Karpas-422 (cell line): ENCODE measurements at regions not wholly inside any gene's neighbourhood (a gene's known extent, or its start where the extent isn't known, plus 50 kb on each side); places are given as distances from the start of the nearest gene placed in this dataset.
"Not testable (repeated sequence)": the region's sequence is repeated elsewhere in the genome, so short reads cannot be mapped to it uniquely, and the experiment has no call there.

Experiments
- DNase-seq: peaks from one replicate; pipeline ENCODE4 v3.0.0-alpha.2; 2015
- H2AFZ ChIP-seq: fragments of 200-600 bp; sonication (generic); 2 replicates; pipeline ENCODE4 v1.6.1; 2014; ENCODE audit warnings: antibody characterized with exemption, low read length, mixed read lengths
- H3K27ac ChIP-seq: fragments of 200-600 bp; sonication (generic); 2 replicates; pipeline ENCODE4 v1.5.1; 2014; ENCODE audit warnings: mild to moderate bottlenecking, low read length, moderate library complexity
- H3K27me3 ChIP-seq: fragments of 200-600 bp; sonication (generic); 2 replicates; pipeline ENCODE4 v1.6.1; 2014; ENCODE audit warnings: low read length, mixed read lengths
- H3K36me3 ChIP-seq: fragments of 200-600 bp; sonication (generic); 2 replicates; pipeline ENCODE4 v1.6.1; 2014; ENCODE audit warnings: low read length, mixed read lengths; ENCODE audit not compliant: insufficient read depth
- H3K4me1 ChIP-seq: fragments of 200-600 bp; sonication (generic); 2 replicates; pipeline ENCODE4 v1.6.1; 2014; ENCODE audit warnings: mild to moderate bottlenecking, low read length, mixed read lengths
- H3K4me2 ChIP-seq: fragments of 200-600 bp; sonication (generic); 2 replicates; pipeline ENCODE4 v1.6.1; 2014; ENCODE audit warnings: low read length, low read depth, mild to moderate bottlenecking; ENCODE audit not compliant: poor library complexity, severe bottlenecking
- H3K4me3 ChIP-seq: fragments of 200-600 bp; sonication (generic); 2 replicates; pipeline ENCODE4 v1.5.1; 2014; ENCODE audit warnings: mild to moderate bottlenecking, antibody characterized with exemption, low read length, mixed read lengths
- H3K79me2 ChIP-seq: fragments of 200-600 bp; sonication (generic); 2 replicates; pipeline ENCODE4 v1.6.1; 2014; ENCODE audit warnings: mild to moderate bottlenecking, low read length, mixed read lengths
- H3K9ac ChIP-seq: fragments of 200-600 bp; sonication (generic); 2 replicates; pipeline ENCODE4 v1.6.0; 2014; ENCODE audit warnings: low read length
- H3K9me2 ChIP-seq: fragments of 200-600 bp; sonication (generic), shearing (Covaris generic); replicated peaks from 2 replicates; pipeline ENCODE4 v1.6.0; 2014; ENCODE audit warnings: mild to moderate bottlenecking, low read length, moderate library complexity; ENCODE audit not compliant: insufficient read depth
- H3K9me3 ChIP-seq: fragments of 300-700, 200-600 bp; sonication (generic); 2 replicates; pipeline ENCODE4 v1.6.1; 2014; ENCODE audit warnings: low read length, mixed read lengths
- H4K20me1 ChIP-seq: fragments of 200-600 bp; sonication (generic); 2 replicates; pipeline ENCODE4 v1.6.1; 2014; ENCODE audit warnings: mild to moderate bottlenecking, antibody characterized with exemption, low read length, low read depth; ENCODE audit not compliant: insufficient read depth

- Histone ChIP-seq H3K9me2 (no peaks in the 10 kb centered on the region), H4K20me1 (no peaks in the 10 kb centered on the region), H3K4me2 (no peak overlapping the region), H3K27ac (no peak overlapping the region), H3K4me3 (no peak overlapping the region), H3K9ac (no peak overlapping the region), H2AFZ (no peak overlapping the region), H3K36me3 (no peaks in the 10 kb centered on the region), H3K79me2 (no peaks in the 10 kb centered on the region), H3K4me1 (no peaks in the 10 kb centered on the region), H3K27me3 (no peaks in the 10 kb centered on the region), H3K9me3 (peaks cover 14% of the 10 kb centered on the region)
- no peak for DNase-seq
Measured at GRCh38 chr3:22443571-22444233, 692.7 kb upstream of the ZNF385D start.

- not testable (repeated sequence) for H3K27me3 ChIP-seq, H2AFZ ChIP-seq, H3K36me3 ChIP-seq, H3K4me3 ChIP-seq, H3K9me3 ChIP-seq, H3K9me2 ChIP-seq, H3K27ac ChIP-seq, H4K20me1 ChIP-seq, H3K4me1 ChIP-seq, H3K9ac ChIP-seq, H3K79me2 ChIP-seq, H3K4me2 ChIP-seq, DNase-seq
Measured at GRCh38 chr3:22445336-22445735, 694.3 kb upstream of the ZNF385D start.

- H3K27me3 ChIP-seq: no peaks in the 10 kb centered on the region
- H3K9me3 ChIP-seq: no peaks in the 10 kb centered on the region
- H3K4me2 ChIP-seq: no peak overlapping the region
- no peak for DNase-seq
- H2AFZ ChIP-seq: no peak overlapping the region
- H3K9ac ChIP-seq: no peak overlapping the region
- H3K36me3 ChIP-seq: no peaks in the 10 kb centered on the region
- H3K79me2 ChIP-seq: no peaks in the 10 kb centered on the region
- no peaks in the 10 kb centered on the region for H3K4me1 ChIP-seq
- H4K20me1 ChIP-seq: no peaks in the 10 kb centered on the region
- no peak overlapping the region for H3K4me3 ChIP-seq
- no peak overlapping the region for H3K27ac ChIP-seq
- H3K9me2 ChIP-seq: no peaks in the 10 kb centered on the region
Measured at GRCh38 chr3:22450786-22451400, 699.9 kb upstream of the ZNF385D start.

DNA sequence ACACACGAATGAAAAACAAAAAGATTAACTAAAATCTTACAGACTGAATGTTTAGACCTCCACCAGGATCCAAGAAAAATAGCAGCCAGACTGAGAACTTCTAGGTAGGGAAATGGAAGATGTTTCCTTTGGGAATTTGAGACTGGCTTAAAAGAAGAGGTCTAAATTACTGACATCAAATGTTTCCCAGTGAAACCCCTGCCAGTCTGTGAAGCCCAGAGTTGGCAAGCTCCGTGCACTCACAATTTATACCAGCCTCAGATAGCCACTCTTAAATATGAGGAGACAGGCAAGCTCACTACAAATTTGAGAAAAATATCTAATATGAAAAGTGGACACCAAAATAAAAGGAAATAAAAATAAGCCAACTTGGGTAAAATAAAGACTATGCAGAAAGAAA, 700.5 kb upstream of the ZNF385D start:
- H3K9ac ChIP-seq: no peak overlapping the region
- no peaks in the 10 kb centered on the region for H3K79me2 ChIP-seq
- H3K27ac ChIP-seq: no peak overlapping the region
- H2AFZ ChIP-seq: no peak overlapping the region
- H3K9me3 ChIP-seq: no peaks in the 10 kb centered on the region
- no peak overlapping the region for H3K4me2 ChIP-seq
- no peak for DNase-seq
- no peaks in the 10 kb centered on the region for H4K20me1 ChIP-seq
- H3K4me1 ChIP-seq: no peaks in the 10 kb centered on the region
- H3K27me3 ChIP-seq: no peaks in the 10 kb centered on the region
- H3K36me3 ChIP-seq: no peaks in the 10 kb centered on the region
- H3K4me3 ChIP-seq: no peak overlapping the region
- no peaks in the 10 kb centered on the region for H3K9me2 ChIP-seq

GRCh38 chr3:22453906-22454535, 703.0 kb upstream of the ZNF385D start:
- no peak for DNase-seq
- no peak overlapping the region for H2AFZ ChIP-seq
- no peak overlapping the region for H3K4me3 ChIP-seq
- H3K9me2 ChIP-seq: no peaks in the 10 kb centered on the region
- no peaks in the 10 kb centered on the region for H4K20me1 ChIP-seq
- H3K36me3 ChIP-seq: no peaks in the 10 kb centered on the region
- H3K4me2 ChIP-seq: no peak overlapping the region
- H3K79me2 ChIP-seq: no peaks in the 10 kb centered on the region
- no peaks in the 10 kb centered on the region for H3K9me3 ChIP-seq
- no peaks in the 10 kb centered on the region for H3K4me1 ChIP-seq
- no peak overlapping the region for H3K27ac ChIP-seq
- H3K27me3 ChIP-seq: no peaks in the 10 kb centered on the region
- H3K9ac ChIP-seq: no peak overlapping the region

- no peaks in the 10 kb centered on the region for H3K4me1 ChIP-seq
- no peak overlapping the region for H2AFZ ChIP-seq
- no peaks in the 10 kb centered on the region for H3K36me3 ChIP-seq
- no peak for DNase-seq
- H4K20me1 ChIP-seq: no peaks in the 10 kb centered on the region
- no peaks in the 10 kb centered on the region for H3K9me3 ChIP-seq
- H3K9me2 ChIP-seq: no peaks in the 10 kb centered on the region
- no peaks in the 10 kb centered on the region for H3K27me3 ChIP-seq
- no peaks in the 10 kb centered on the region for H3K79me2 ChIP-seq
- no peak overlapping the region for H3K4me3 ChIP-seq
- no peak overlapping the region for H3K4me2 ChIP-seq
- no peak overlapping the region for H3K27ac ChIP-seq
- H3K9ac ChIP-seq: no peak overlapping the region
Measured at GRCh38 chr3:22469995-22470394, 719.0 kb upstream of the ZNF385D start.

GRCh38 chr3:22471557-22471956, 720.5 kb upstream of the ZNF385D start:
- Histone ChIP-seq H3K9ac (no peak overlapping the region), H3K9me2 (no peaks in the 10 kb centered on the region), H3K4me2 (no peak overlapping the region), H3K36me3 (no peaks in the 10 kb centered on the region), H3K27me3 (no peaks in the 10 kb centered on the region), H3K4me1 (no peaks in the 10 kb centered on the region), H3K9me3 (no peaks in the 10 kb centered on the region), H3K27ac (no peak overlapping the region), H3K4me3 (no peak overlapping the region), H3K79me2 (no peaks in the 10 kb centered on the region), H4K20me1 (no peaks in the 10 kb centered on the region), H2AFZ (no peak overlapping the region)
- DNase-seq: no peak

DNA sequence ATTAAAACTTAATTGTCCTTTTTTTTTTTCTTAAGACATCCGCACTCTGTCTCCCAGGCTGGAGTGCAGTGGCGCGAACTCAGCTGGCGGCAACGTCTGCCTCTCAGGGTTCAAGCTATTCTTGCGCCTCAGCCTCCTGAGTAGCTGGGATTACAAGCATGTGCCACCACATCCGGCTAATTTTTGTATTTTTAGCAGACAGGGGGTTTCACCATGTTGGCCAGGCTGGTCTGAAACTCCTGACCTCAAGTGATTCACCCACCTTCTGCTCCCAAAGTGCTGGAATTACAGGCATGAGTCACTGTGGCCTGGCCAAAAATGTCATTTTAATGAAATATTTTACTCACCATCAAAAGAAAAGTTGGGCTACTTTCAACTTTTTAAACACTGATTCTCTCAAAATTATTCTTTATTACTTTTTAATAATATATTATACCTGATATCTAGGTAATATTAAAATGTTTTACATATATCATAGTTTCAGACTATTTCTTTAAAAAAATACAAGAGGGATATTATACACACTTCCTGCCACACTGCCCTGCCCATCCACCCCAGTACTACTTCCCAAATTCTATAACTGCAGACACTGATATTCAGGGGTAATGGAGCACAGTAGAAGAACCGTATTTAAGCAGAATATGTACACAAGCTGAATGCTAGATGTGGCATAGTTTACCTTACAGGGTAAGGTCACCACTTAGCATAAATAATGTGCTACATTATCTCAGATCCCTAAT, 723.9 kb upstream of the ZNF385D start:
- Histone ChIP-seq H3K9me2 (no peaks in the 10 kb centered on the region), H3K9me3 (no peaks in the 10 kb centered on the region), H3K4me2 (no peak overlapping the region), H3K27me3 (no peaks in the 10 kb centered on the region), H4K20me1 (no peaks in the 10 kb centered on the region), H3K79me2 (no peaks in the 10 kb centered on the region), H3K27ac (no peak overlapping the region), H3K36me3 (no peaks in the 10 kb centered on the region), H3K4me1 (no peaks in the 10 kb centered on the region), H3K9ac (no peak overlapping the region), H3K4me3 (no peak overlapping the region), H2AFZ (no peak overlapping the region)
- DNase-seq: no peak
